GM23338 (cell line): ENCODE measurements at regions not wholly inside any gene's neighbourhood (a gene's known extent, or its start where the extent isn't known, plus 50 kb on each side); places are given as distances from the start of the nearest gene placed in this dataset.

Experiments
- ATAC-seq: fragments of 200-7000 bp; cut with Tn5 transposase; 3 replicates; pipeline ENCODE4 v1.9.1; 2020
- DNase-seq: peaks from one replicate; pipeline ENCODE4 v3.0.0-alpha.2; 2015; ENCODE audit warnings: low spot score
- H2AFZ ChIP-seq: fragments of 200-600 bp; sonication (generic); 2 replicates; pipeline ENCODE4 v1.8.0; 2016; ENCODE audit warnings: antibody characterized with exemption, mild to moderate bottlenecking, moderate library complexity
- H3F3A ChIP-seq: fragments of 200-600 bp; sonication (generic); replicated peaks from 2 replicates; pipeline ENCODE4 v1.8.0; 2017; ENCODE audit warnings: antibody characterized with exemption, mixed run types, low read depth
- H3K27ac ChIP-seq: fragments of 200-600 bp; sonication (generic); 2 replicates; pipeline ENCODE4 v1.6.1; 2016; ENCODE audit warnings: low read depth
- H3K27me3 ChIP-seq: fragments of 200-600 bp; sonication (generic); 2 replicates; pipeline ENCODE4 v1.8.0; 2016; ENCODE audit warnings: mild to moderate bottlenecking, mixed run types, moderate library complexity; ENCODE audit not compliant: insufficient read depth
- H3K36me3 ChIP-seq: fragments of 200-600 bp; sonication (generic); 2 replicates; pipeline ENCODE4 v1.8.0; 2016; ENCODE audit warnings: mild to moderate bottlenecking; ENCODE audit not compliant: insufficient read depth
- H3K4me1 ChIP-seq: fragments of 200-600 bp; sonication (generic); 2 replicates; pipeline ENCODE4 v1.8.0; 2016; ENCODE audit warnings: mild to moderate bottlenecking, moderate library complexity; ENCODE audit not compliant: insufficient read depth
- H3K4me2 ChIP-seq: fragments of 200-600 bp; sonication (generic); 2 replicates; pipeline ENCODE4 v1.7.1; 2017; ENCODE audit warnings: mixed run types
- H3K4me3 ChIP-seq: fragments of 200-600 bp; sonication (generic); 2 replicates; pipeline ENCODE4 v1.6.1; 2016; ENCODE audit warnings: mixed run types
- H3K79me2 ChIP-seq: fragments of 200-600 bp; sonication (generic); replicated peaks from 2 replicates; pipeline ENCODE4 v1.8.0; 2017; ENCODE audit warnings: mild to moderate bottlenecking; ENCODE audit not compliant: insufficient read depth
- H3K9me2 ChIP-seq: fragments of 200-600 bp; sonication (generic); 2 replicates; pipeline ENCODE4 v1.8.0; 2017; ENCODE audit not compliant: insufficient read depth
- H4K20me1 ChIP-seq: fragments of 200-600 bp; sonication (generic); replicated peaks from 2 replicates; pipeline ENCODE4 v1.8.0; 2017; ENCODE audit warnings: mild to moderate bottlenecking; ENCODE audit not compliant: insufficient read depth
- H3K27ac Mint-ChIP-seq: 2 replicates; pipeline ENCODE4 v1.8.0; 2020; ENCODE audit warnings: inconsistent platforms, mild to moderate bottlenecking, moderate library complexity, mixed read lengths
- H3K27me3 Mint-ChIP-seq: 3 replicates; pipeline ENCODE4 v1.8.0; 2022; ENCODE audit warnings: low read depth, mild to moderate bottlenecking, moderate library complexity, mixed read lengths, inconsistent platforms; ENCODE audit not compliant: insufficient read depth, poor library complexity
- H3K36me3 Mint-ChIP-seq: 3 replicates; pipeline ENCODE4 v1.8.0; 2021; ENCODE audit warnings: low read depth, mild to moderate bottlenecking, inconsistent platforms, moderate library complexity, mixed read lengths
- H3K4me1 Mint-ChIP-seq: 3 replicates; pipeline ENCODE4 v1.8.0; 2020; ENCODE audit warnings: mild to moderate bottlenecking, inconsistent platforms, mixed read lengths
- H3K4me3 Mint-ChIP-seq: 3 replicates; pipeline ENCODE4 v1.8.0; 2021; ENCODE audit warnings: moderate library complexity, mild to moderate bottlenecking, inconsistent platforms, mixed read lengths
- H3K9me3 Mint-ChIP-seq: 3 replicates; pipeline ENCODE4 v1.8.0; 2020; ENCODE audit warnings: moderate library complexity, mild to moderate bottlenecking, inconsistent platforms, mixed read lengths
- CREB1 ChIP-seq: fragments of 250-450 bp; sonication (Bioruptor Pico); IDR thresholded peaks from 2 replicates; pipeline ENCODE4 v1.5.0; 2020; ENCODE audit warnings: low read depth, mild to moderate bottlenecking, moderate library complexity
- EZH2 ChIP-seq: fragments of 200-600 bp; sonication (generic); IDR thresholded peaks from one replicate; pipeline ENCODE4 v1.8.0; 2017; ENCODE audit warnings: antibody characterized with exemption, mild to moderate bottlenecking, low read depth; ENCODE audit not compliant: unreplicated experiment
- EZH2phosphoT487 ChIP-seq: fragments of 200-600 bp; sonication (generic); IDR thresholded peaks from one replicate; pipeline ENCODE4 v1.8.1; 2018; ENCODE audit warnings: antibody characterized with exemption; ENCODE audit not compliant: unreplicated experiment
- JUNB ChIP-seq: IDR thresholded peaks from one replicate; pipeline ENCODE4 v1.6.1; 2016; ENCODE audit warnings: antibody characterized with exemption; ENCODE audit not compliant: unreplicated experiment
- NANOG ChIP-seq: IDR thresholded peaks from 2 replicates; pipeline ENCODE4 v1.6.1; 2016; ENCODE audit warnings: antibody characterized with exemption, borderline replicate concordance
- POLR2AphosphoS5 ChIP-seq: IDR thresholded peaks from 2 replicates; pipeline ENCODE4 v1.6.1; 2016; ENCODE audit warnings: antibody characterized with exemption, low read depth
- STAT1 ChIP-seq: IDR thresholded peaks from one replicate; pipeline ENCODE4 v1.6.1; 2016; ENCODE audit warnings: antibody characterized with exemption; ENCODE audit not compliant: unreplicated experiment
- ZNF331 ChIP-seq: fragments of 250-450 bp; sonication (Bioruptor Pico); IDR thresholded peaks from 2 replicates; pipeline ENCODE4 v1.5.0; 2020; ENCODE audit warnings: low read depth, mild to moderate bottlenecking, moderate library complexity
- TF ChIP-seq, protein P1 (sequence below): IDR thresholded peaks from one replicate; pipeline ENCODE4 v1.6.1; 2018; ENCODE audit warnings: antibody characterized with exemption; ENCODE audit not compliant: unreplicated experiment
- TF ChIP-seq, protein P2 (sequence below): IDR thresholded peaks from 2 replicates; pipeline ENCODE4 v1.6.1; 2016; ENCODE audit warnings: antibody characterized with exemption

DNA sequence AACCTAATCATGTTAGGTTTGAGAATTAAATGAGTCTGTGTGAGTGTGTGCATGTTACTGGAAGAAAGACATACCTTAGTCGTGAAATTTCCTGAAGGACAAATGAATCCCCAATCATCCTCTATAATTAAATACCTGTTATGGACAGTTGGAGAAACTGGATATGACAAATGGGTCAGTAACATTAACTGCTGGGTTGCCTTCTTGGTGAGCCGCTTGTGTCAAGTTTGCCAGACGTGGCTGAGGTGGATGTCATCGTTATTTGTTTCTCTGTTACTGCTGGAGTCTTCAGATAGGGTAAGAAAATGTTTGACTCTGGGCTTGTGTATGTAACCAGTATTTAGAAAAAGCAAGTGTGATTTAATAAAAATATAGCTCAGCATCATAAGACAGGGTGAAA, 131.6 kb downstream of the CAND1 start (continued):
- no peak for TF ChIP-seq STAT1
- TF ChIP-seq ZNF331 = no peak
- TF ChIP-seq EZH2phosphoT487 = no peak
- TF ChIP-seq, protein P1, sequence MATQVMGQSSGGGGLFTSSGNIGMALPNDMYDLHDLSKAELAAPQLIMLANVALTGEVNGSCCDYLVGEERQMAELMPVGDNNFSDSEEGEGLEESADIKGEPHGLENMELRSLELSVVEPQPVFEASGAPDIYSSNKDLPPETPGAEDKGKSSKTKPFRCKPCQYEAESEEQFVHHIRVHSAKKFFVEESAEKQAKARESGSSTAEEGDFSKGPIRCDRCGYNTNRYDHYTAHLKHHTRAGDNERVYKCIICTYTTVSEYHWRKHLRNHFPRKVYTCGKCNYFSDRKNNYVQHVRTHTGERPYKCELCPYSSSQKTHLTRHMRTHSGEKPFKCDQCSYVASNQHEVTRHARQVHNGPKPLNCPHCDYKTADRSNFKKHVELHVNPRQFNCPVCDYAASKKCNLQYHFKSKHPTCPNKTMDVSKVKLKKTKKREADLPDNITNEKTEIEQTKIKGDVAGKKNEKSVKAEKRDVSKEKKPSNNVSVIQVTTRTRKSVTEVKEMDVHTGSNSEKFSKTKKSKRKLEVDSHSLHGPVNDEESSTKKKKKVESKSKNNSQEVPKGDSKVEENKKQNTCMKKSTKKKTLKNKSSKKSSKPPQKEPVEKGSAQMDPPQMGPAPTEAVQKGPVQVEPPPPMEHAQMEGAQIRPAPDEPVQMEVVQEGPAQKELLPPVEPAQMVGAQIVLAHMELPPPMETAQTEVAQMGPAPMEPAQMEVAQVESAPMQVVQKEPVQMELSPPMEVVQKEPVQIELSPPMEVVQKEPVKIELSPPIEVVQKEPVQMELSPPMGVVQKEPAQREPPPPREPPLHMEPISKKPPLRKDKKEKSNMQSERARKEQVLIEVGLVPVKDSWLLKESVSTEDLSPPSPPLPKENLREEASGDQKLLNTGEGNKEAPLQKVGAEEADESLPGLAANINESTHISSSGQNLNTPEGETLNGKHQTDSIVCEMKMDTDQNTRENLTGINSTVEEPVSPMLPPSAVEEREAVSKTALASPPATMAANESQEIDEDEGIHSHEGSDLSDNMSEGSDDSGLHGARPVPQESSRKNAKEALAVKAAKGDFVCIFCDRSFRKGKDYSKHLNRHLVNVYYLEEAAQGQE = no peak
- TF ChIP-seq, protein P2, sequence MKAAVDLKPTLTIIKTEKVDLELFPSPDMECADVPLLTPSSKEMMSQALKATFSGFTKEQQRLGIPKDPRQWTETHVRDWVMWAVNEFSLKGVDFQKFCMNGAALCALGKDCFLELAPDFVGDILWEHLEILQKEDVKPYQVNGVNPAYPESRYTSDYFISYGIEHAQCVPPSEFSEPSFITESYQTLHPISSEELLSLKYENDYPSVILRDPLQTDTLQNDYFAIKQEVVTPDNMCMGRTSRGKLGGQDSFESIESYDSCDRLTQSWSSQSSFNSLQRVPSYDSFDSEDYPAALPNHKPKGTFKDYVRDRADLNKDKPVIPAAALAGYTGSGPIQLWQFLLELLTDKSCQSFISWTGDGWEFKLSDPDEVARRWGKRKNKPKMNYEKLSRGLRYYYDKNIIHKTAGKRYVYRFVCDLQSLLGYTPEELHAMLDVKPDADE = no peak

DNA sequence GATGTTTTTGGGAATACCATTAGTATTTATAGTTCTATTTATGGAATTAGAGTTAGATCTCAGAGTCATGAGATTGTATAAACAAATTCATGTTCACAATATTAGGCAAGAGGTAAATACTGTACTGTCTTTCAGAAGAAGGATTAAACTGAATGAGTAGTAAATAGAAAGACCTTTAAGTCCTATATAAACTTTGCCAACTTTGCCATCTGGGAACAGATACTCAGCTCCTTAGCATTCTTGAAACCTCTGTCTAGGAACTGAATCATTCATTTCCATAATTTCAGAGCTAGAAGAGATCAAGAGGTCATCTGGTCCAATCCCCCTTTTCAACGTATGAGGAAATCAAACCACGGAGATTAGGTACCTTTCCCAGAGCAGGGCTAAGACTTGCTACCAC, 141.1 kb downstream of the CAND1 start:
- peaks cover 8% of the 10 kb centered on the region; the same call in 2 of the 3 replicates for H3K36me3 Mint-ChIP-seq
- DNase-seq (no peak), ATAC-seq (no peak)
- no peak overlapping the region for H3K4me3 Mint-ChIP-seq
- H3K9me3 Mint-ChIP-seq = peaks cover 13% of the 10 kb centered on the region
- TF ChIP-seq POLR2AphosphoS5 = no peak
- no peak for TF ChIP-seq ZNF331
- Histone ChIP-seq H3F3A (no peaks in the 10 kb centered on the region), H3K27ac (no peak overlapping the region), H3K4me1 (peaks cover 13% of the 10 kb centered on the region), H3K79me2 (no peaks in the 10 kb centered on the region), H4K20me1 (no peaks in the 10 kb centered on the region), H3K4me2 (no peak overlapping the region), H3K36me3 (no peaks in the 10 kb centered on the region), H3K4me3 (no peak overlapping the region), H2AFZ (0 out of 2 replicates have a peak overlapping the region, but pooled peaks have one; percentile 23), H3K27me3 (no peaks in the 10 kb centered on the region), H3K9me2 (no peaks in the 10 kb centered on the region)
- no peaks in the 10 kb centered on the region for H3K27me3 Mint-ChIP-seq
- no peak overlapping the region for H3K27ac Mint-ChIP-seq
- H3K4me1 Mint-ChIP-seq = peaks cover 19% of the 10 kb centered on the region

DNA sequence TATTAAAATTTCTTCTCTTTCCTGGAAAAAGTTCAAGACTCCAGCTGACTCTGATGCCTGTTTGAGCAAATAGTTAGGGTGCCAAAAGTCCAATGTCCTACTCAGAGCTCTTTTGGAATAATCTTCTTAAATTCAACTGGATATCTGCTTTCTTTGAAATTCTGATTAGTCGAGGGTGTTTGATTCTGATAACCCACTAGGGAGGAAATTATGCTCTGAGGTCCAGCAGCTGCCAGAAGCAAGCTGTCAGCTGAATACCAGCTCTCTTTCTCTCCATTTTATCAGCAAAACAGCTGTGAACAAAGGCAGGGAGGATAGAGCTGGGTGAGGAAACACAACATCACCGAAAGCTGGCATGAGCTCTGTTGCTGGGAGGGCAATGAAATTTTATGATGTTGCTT, 141.5 kb downstream of the CAND1 start:
- H2AFZ ChIP-seq = 0 out of 2 replicates have a peak overlapping the region, but pooled peaks have one; percentile 23
- H3K27me3 Mint-ChIP-seq = no peaks in the 10 kb centered on the region
- H4K20me1 ChIP-seq = no peaks in the 10 kb centered on the region
- peaks cover 9% of the 10 kb centered on the region for H3K9me3 Mint-ChIP-seq
- H3K79me2 ChIP-seq = no peaks in the 10 kb centered on the region
- no peak overlapping the region for H3K27ac ChIP-seq
- peaks cover 22% of the 10 kb centered on the region for H3K4me1 Mint-ChIP-seq
- H3K36me3 Mint-ChIP-seq = peaks cover 5% of the 10 kb centered on the region; the same call in 2 of the 3 replicates
- H3K27ac Mint-ChIP-seq = no peak overlapping the region
- ATAC-seq (no peak), DNase-seq (no peak)
- H3K36me3 ChIP-seq = no peaks in the 10 kb centered on the region
- peaks cover 14% of the 10 kb centered on the region for H3K4me1 ChIP-seq
- no peak overlapping the region for H3K4me2 ChIP-seq
- H3K9me2 ChIP-seq = no peaks in the 10 kb centered on the region
- H3K4me3 ChIP-seq = no peak overlapping the region
- no peaks in the 10 kb centered on the region for H3K27me3 ChIP-seq
- H3F3A ChIP-seq = no peaks in the 10 kb centered on the region
- no peak overlapping the region for H3K4me3 Mint-ChIP-seq
- TF ChIP-seq EZH2phosphoT487 = no peak
- TF ChIP-seq, protein P2 = no peak
- TF ChIP-seq EZH2 = no peak
- TF ChIP-seq JUNB = no peak
- no peak for TF ChIP-seq CREB1 (CRISPR knock-in tag)
- no peak for TF ChIP-seq ZNF331
- TF ChIP-seq NANOG = no peak
